ENCODE measurements at regions not wholly inside any gene's neighbourhood (a gene's known extent, or its start where the extent isn't known, plus 50 kb on each side); places are given as distances from the start of the nearest gene placed in this dataset.

DNA sequence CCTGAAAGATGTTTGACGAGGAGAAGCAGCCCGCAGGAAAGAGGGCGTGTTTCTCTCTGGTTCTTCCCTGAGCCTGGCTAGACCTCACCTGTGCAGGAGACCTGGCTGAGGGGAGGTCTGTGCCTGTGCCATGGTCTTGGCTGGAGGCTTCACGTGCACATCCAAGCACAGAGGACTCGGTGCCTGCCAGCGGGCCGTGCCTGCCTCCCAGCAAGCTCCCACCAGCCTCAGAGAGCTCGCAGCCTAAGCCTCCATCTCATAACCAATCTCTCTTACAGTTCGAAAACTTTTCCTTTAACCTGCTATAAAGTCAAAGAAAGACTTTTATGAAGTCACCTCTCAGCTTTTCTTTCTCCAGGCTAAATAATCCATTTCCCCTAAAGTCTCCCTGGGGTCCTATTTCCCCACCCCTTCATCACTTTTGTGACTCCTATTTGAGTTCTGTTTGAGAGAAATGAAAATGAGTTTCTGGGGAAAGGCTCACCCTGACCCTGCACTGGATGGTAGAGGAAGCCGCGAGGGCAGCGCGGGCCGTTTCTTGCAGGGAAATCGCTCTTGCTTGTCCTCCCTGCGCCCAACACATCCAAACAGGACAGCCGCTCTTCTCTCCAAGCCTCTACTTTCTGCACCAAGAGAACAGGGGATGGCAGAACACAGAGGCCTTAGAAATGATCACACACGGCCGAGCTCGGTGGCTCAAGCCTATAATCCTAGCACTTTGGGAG, 521.0 kb downstream of the SOX11 start:
- no peak for DNase-seq

DNA sequence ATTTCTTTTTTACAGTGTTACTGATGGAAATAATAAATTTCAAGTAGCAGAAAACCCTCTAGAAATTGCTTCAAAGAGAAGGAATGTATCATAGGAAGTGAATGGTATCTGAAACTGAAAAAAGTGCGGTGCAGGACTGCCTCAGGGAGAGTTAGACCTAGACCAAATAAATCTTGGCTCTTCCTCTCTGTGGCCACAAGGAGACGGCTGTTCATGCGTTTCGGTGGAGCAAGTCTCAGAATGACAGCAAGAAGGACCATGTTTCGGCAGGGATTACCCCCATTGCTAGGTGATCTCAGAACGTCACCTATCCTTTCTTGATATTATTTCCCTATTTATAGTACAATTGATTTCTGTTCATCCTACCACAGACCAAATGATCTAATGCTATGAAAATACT, 522.3 kb downstream of the SOX11 start:
- no peak for DNase-seq

DNA sequence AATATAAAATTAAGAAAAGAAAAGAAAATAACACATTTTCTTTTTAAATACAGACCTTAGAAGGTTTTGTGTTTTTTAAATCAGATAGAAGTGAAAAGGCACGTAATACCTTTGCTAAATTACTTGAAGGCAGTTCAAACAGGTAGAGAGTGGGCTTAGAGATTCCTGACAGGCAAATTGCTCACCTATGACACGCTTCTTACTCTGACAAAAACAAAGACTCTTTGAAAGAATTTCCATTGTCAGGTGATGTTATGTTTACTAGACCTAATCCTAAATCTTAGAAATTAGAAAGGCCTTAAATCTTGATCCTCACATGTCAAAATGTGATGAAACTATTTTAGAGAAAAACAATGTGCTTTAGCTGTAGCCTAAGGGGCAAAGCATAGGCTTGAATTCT, 522.9 kb downstream of the SOX11 start:
- DNase-seq: no peak

DNA sequence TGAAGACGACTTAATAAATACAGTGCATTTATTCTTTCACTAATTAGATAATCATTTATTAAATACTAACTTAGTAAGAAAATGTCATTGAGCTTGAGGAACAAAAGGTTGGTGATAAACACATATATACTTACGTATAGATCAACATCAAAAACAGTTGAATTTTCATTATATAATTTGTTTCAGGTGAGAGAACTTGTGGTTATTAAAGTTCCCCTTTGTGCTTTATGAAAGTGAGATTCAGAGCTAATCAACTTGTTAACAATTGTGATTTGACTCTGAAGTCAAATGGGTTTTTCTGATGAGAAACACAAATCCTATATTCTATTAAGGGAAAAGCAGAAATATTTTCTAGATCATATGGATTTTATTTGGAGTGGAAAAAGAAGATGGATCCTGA, 524.0 kb downstream of the SOX11 start:
- DNase-seq: no peak

DNA sequence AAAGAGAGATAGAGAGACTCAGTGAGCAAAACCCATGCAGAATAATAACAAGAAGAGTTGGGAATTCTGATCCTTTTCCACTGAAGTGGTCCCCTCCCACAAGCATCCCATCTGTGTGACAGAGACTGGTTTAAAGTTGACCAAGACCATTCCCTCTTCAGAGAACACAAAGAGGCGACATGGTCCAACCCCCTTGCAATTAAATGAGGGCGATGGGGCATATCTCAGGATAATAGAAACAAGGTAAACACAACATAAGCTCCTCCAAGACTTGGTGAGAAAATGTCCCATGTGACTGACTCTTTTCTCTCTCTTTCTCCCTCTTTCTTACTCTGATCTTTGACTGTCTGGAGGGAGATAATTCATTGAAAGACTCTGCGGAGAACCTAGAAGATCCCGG, 526.7 kb downstream of the SOX11 start:
- no peak for DNase-seq

- DNase-seq: no peak
Measured at GRCh38 chr2:6219906-6220305, 527.7 kb downstream of the SOX11 start.

DNA sequence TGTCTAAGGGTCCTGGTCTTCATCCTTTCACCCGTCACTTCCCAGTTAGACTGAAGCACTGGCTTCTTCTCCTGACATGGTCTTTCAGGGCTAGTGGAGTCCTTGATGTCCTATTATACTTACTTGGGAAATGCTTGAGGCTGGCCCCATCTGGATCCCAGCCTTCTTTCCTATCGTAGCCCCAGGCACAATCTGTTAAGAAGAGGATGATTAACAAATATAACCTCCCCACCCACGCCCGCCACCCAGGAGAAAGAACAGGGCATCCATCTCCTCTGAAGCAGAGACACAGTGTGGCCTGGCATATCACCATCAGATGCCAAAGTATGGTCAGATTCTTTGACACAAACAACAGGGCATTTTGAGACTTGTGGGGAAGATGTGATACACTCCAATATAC, 530.1 kb downstream of the SOX11 start:
- DNase-seq: no peak

GRCh38 chr2:6224267-6224666, 532.1 kb downstream of the SOX11 start:
- DNase-seq: no peak

GRCh38 chr2:6228251-6228650, 536.1 kb downstream of the SOX11 start:
- DNase-seq: no peak

GRCh38 chr2:6231166-6231565, 539.0 kb downstream of the SOX11 start:
- no peak for DNase-seq

DNA sequence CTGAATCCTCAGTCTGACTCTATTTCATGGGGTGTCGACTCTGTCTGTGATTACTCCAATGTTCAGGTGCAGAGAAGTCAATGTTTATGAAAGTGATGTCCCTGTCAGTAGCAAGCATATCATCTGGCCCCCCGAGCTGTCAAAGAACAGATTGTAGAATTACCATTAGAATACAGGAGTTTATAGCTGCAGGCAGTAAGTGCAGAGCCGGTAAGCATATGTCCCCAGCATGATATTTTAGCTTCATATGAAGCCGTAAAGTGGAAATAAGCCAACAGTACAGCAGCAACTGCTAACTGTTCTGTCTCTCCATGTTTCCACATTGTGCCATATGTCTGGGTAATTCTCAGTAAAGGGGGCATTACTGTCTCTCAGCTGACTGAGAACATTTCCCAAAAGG, 541.8 kb downstream of the SOX11 start:
- no peak for DNase-seq

- DNase-seq: no peak
Measured at GRCh38 chr2:6234702-6235101, 542.5 kb downstream of the SOX11 start.

- DNase-seq: no peak
Measured at GRCh38 chr2:6236317-6236716, 544.1 kb downstream of the SOX11 start.

- no peak for DNase-seq
Measured at GRCh38 chr2:6237039-6237660, 545.0 kb downstream of the SOX11 start.

- DNase-seq: no peak
Measured at GRCh38 chr2:6249557-6249956, 557.4 kb downstream of the SOX11 start.

GRCh38 chr2:6254441-6254840, 562.3 kb downstream of the SOX11 start:
- no peak for DNase-seq

- no peak for DNase-seq
Measured at GRCh38 chr2:6264198-6264597, 572.0 kb downstream of the SOX11 start.

- DNase-seq: no peak
Measured at GRCh38 chr2:6281524-6281923, 584.2 kb downstream of the CMPK2 start.

- no peak for DNase-seq
Measured at GRCh38 chr2:6283259-6283658, 582.4 kb downstream of the CMPK2 start.

GRCh38 chr2:6287406-6287805, 578.3 kb downstream of the CMPK2 start:
- no peak for DNase-seq

GRCh38 chr2:6288791-6289190, 576.9 kb downstream of the CMPK2 start:
- DNase-seq: no peak

GRCh38 chr2:6290217-6291015, 575.3 kb downstream of the CMPK2 start:
- no peak for DNase-seq

- DNase-seq: no peak
Measured at GRCh38 chr2:6294791-6295190, 570.9 kb downstream of the CMPK2 start.

- DNase-seq: no peak
Measured at GRCh38 chr2:6297238-6297637, 568.5 kb downstream of the CMPK2 start.

All from OCI-M1 (cell line).